ENCODE measurements at regions not wholly inside any gene's neighbourhood (a gene's known extent, or its start where the extent isn't known, plus 50 kb on each side); places are given as distances from the start of the nearest gene placed in this dataset.

DNA sequence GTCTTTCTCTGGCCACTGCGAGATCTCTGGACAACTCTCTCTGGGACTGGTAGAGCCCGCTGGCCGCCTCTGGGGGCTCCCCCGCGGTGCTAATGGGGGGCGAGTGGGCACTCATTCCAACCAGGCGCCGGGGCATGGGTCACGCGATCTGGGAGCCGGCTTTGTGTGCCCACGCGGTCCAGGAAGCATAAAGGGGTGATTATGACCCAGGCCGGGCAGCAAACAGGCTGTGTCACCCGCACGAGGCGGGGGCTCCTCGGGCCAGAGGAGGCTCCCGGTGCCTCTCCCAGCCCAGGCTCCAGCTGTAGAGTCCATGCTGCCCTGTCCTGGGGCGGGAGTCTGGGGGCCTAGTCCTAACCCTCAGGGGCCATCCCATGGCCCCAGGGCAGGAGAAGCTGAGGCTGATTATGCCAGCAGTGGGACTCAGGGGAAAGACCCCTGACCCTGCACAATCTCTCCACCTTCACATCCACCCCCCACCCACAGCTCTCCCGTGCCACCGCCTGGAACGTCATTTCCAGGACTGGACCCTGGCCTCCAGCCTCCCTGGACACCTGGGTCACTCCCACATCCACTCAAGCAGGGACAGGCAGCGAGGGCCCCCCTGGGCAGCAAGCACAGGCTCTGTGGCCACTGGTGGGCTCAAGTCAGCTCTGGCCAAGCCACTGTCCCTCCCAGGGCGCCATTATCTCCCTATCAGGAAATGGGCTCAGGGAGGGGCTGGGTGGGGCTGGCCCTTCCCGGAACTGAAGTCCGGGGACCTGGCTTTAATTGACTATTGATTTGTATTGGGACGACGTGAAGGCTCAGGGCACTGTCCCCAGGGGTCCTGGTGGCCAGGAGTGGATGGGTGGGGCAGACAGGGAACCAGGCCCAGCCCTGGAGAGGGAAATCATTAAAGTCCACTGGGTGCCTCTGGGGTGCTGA is 50.0 kb downstream of the PTPRS start:
- Histone ChIP-seq H4K20me1 (ENCODE audit: insufficient read depth) (peaks cover 81% of the 10 kb centered on the region), H3K36me3 (ENCODE audit: insufficient read depth, low read length) (no peaks in the 10 kb centered on the region), H3K4me3 (ENCODE audit: low read length) (no peak overlapping the region), H3K9me2 (ENCODE audit: insufficient read depth, low read length) (no peaks in the 10 kb centered on the region), H2AFZ (ENCODE audit: low read depth, low read length) (no peak overlapping the region), H3F3A (ENCODE audit: insufficient read depth, low read length, poor library complexity, severe bottlenecking) (no peaks in the 10 kb centered on the region), H3K27me3 (ENCODE audit: insufficient read depth, low read depth, low read length) (no peaks in the 10 kb centered on the region), H3K79me2 (replicated peaks; ENCODE audit: insufficient read depth, low read length) (peaks cover 80% of the 10 kb centered on the region), H3K9me3 (ENCODE audit: low read length) (no peaks in the 10 kb centered on the region), H3K4me2 (ENCODE audit: low read length) (no peak overlapping the region), H3K9ac (ENCODE audit: low read length) (no peak overlapping the region), H3K27ac (ENCODE audit: low read length) (no peak overlapping the region)
- no peak for TF ChIP-seq EP300 (conservative IDR thresholded peaks at IDR 0.05; ENCODE audit: poor library complexity, severe bottlenecking)
- TF ChIP-seq RAD21 (conservative IDR thresholded peaks at IDR 0.05): no peak
- TF ChIP-seq, protein P1, sequence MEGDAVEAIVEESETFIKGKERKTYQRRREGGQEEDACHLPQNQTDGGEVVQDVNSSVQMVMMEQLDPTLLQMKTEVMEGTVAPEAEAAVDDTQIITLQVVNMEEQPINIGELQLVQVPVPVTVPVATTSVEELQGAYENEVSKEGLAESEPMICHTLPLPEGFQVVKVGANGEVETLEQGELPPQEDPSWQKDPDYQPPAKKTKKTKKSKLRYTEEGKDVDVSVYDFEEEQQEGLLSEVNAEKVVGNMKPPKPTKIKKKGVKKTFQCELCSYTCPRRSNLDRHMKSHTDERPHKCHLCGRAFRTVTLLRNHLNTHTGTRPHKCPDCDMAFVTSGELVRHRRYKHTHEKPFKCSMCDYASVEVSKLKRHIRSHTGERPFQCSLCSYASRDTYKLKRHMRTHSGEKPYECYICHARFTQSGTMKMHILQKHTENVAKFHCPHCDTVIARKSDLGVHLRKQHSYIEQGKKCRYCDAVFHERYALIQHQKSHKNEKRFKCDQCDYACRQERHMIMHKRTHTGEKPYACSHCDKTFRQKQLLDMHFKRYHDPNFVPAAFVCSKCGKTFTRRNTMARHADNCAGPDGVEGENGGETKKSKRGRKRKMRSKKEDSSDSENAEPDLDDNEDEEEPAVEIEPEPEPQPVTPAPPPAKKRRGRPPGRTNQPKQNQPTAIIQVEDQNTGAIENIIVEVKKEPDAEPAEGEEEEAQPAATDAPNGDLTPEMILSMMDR (IDR thresholded peaks at IDR 0.05; ENCODE audit: poor library complexity, severe bottlenecking): no peak
- no peak for TF ChIP-seq EZH2 (IDR thresholded peaks at IDR 0.05; ENCODE audit: borderline replicate concordance, insufficient read depth, low read length, poor library complexity, severe bottlenecking)
- no peak for TF ChIP-seq SMC3 (conservative IDR thresholded peaks at IDR 0.05; ENCODE audit: poor library complexity)
- TF ChIP-seq, protein P2, sequence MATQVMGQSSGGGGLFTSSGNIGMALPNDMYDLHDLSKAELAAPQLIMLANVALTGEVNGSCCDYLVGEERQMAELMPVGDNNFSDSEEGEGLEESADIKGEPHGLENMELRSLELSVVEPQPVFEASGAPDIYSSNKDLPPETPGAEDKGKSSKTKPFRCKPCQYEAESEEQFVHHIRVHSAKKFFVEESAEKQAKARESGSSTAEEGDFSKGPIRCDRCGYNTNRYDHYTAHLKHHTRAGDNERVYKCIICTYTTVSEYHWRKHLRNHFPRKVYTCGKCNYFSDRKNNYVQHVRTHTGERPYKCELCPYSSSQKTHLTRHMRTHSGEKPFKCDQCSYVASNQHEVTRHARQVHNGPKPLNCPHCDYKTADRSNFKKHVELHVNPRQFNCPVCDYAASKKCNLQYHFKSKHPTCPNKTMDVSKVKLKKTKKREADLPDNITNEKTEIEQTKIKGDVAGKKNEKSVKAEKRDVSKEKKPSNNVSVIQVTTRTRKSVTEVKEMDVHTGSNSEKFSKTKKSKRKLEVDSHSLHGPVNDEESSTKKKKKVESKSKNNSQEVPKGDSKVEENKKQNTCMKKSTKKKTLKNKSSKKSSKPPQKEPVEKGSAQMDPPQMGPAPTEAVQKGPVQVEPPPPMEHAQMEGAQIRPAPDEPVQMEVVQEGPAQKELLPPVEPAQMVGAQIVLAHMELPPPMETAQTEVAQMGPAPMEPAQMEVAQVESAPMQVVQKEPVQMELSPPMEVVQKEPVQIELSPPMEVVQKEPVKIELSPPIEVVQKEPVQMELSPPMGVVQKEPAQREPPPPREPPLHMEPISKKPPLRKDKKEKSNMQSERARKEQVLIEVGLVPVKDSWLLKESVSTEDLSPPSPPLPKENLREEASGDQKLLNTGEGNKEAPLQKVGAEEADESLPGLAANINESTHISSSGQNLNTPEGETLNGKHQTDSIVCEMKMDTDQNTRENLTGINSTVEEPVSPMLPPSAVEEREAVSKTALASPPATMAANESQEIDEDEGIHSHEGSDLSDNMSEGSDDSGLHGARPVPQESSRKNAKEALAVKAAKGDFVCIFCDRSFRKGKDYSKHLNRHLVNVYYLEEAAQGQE (IDR thresholded peaks at IDR 0.05; ENCODE audit: borderline replicate concordance): no peak
- TF ChIP-seq MXI1 (conservative IDR thresholded peaks at IDR 0.05; ENCODE audit: poor library complexity, severe bottlenecking): no peak
- TF ChIP-seq POLR2AphosphoS5 (IDR thresholded peaks at IDR 0.05): no peak
- no peak for TF ChIP-seq TAF1 (IDR thresholded peaks at IDR 0.05; ENCODE audit: low read depth)

DNA sequence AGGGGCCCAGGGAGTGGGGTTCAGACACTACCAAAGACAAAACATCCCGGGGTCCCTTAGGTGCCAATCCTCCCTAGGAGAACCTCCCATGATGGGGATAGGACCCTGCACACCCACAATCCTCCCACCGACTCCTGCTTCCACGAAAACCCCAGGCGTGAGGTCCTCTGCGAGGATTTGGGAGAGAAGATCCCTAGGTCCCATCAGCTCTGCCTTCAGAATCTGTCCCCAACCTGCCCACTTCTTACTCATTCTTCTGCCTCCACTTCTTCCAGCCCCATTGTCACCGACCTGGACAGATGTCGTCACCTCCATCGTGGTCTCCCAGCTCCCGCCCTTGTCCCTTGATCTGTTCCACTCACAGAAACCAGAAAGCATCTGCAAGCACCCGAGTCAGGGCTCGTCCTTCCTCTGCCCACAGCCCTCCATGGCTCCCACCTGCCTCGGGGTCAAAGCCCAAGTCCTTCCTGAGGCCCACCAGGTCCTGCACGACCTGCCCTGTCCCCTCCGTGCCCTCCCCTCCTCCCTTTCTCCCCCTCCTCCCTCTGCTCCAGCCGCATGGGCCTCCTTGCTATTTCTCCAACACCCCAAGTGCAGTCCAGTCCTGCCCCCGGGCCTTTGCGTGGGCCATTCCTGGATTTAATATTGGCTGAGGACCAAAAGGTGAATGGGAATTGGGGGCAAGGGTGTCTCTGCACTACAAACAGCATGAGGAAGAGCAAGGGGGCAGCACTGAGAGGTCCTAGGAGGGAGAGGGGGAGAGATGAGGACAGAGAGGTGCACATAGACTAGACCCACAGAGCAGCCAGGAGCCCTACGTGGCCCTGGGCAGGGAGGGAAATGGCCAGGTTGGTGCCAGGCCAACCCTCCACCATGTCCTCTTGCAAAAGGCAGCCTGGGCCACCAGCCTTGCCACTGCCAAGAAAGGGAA is 51.3 kb downstream of the PTPRS start:
- Histone ChIP-seq H3K27ac (ENCODE audit: low read length) (no peak overlapping the region), H3K9ac (ENCODE audit: low read length) (no peak overlapping the region), H3K9me3 (ENCODE audit: low read length) (no peaks in the 10 kb centered on the region), H2AFZ (ENCODE audit: low read depth, low read length) (no peak overlapping the region), H3K27me3 (ENCODE audit: insufficient read depth, low read depth, low read length) (no peaks in the 10 kb centered on the region), H3K4me2 (ENCODE audit: low read length) (no peak overlapping the region), H4K20me1 (ENCODE audit: insufficient read depth) (peaks cover 72% of the 10 kb centered on the region), H3K4me3 (ENCODE audit: low read length) (no peak overlapping the region), H3K79me2 (replicated peaks; ENCODE audit: insufficient read depth, low read length) (peaks cover 72% of the 10 kb centered on the region), H3K9me2 (ENCODE audit: insufficient read depth, low read length) (no peaks in the 10 kb centered on the region), H3F3A (ENCODE audit: insufficient read depth, low read length, poor library complexity, severe bottlenecking) (no peaks in the 10 kb centered on the region), H3K36me3 (ENCODE audit: insufficient read depth, low read length) (no peaks in the 10 kb centered on the region)
- TF ChIP-seq EZH2 (IDR thresholded peaks at IDR 0.05; ENCODE audit: borderline replicate concordance, insufficient read depth, low read length, poor library complexity, severe bottlenecking) (no peak), MXI1 (conservative IDR thresholded peaks at IDR 0.05; ENCODE audit: poor library complexity, severe bottlenecking) (no peak), SMC3 (conservative IDR thresholded peaks at IDR 0.05; ENCODE audit: poor library complexity) (no peak), TAF1 (IDR thresholded peaks at IDR 0.05; ENCODE audit: low read depth) (no peak), POLR2AphosphoS5 (IDR thresholded peaks at IDR 0.05) (no peak), RAD21 (conservative IDR thresholded peaks at IDR 0.05) (no peak), EP300 (conservative IDR thresholded peaks at IDR 0.05; ENCODE audit: poor library complexity, severe bottlenecking) (no peak)
- TF ChIP-seq, protein P1 (IDR thresholded peaks at IDR 0.05; ENCODE audit: poor library complexity, severe bottlenecking): no peak
- TF ChIP-seq, protein P2 (IDR thresholded peaks at IDR 0.05; ENCODE audit: borderline replicate concordance): no peak
